ENCODE measurements at regions not wholly inside any gene's neighbourhood (a gene's known extent, or its start where the extent isn't known, plus 50 kb on each side); places are given as distances from the start of the nearest gene placed in this dataset.

DNA sequence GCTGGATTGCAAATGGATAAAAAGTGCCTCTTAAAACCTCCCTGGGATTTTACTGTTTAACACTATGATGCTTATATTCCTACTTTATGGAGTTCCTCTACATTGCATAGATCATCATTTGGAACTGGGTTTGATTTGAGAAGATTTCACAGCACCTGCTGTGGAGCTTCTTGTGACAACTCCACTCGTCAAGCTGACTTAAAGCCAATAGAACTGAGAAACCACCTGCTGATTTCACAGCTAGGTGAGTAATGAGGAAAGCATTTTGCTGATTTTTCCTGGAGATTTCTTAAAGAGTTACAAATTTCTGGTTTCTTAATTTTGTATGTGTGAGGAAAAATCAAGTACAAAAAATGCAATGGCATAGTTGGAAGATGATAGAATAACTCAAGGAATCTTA is 739.1 kb upstream of the LRRTM1 start:
- Histone ChIP-seq H3K27me3 (ENCODE audit: low read depth) (no peaks in the 10 kb centered on the region), H3K27ac (replicated peaks) (no peak overlapping the region), H3K4me1 (no peaks in the 10 kb centered on the region), H3K9me3 (replicated peaks) (peaks cover 4% of the 10 kb centered on the region), H3K36me3 (no peaks in the 10 kb centered on the region), H3K4me3 (no peak overlapping the region)
- intact Hi-C loops (cut with micrococcal nuclease): no loop called here
- DNase-seq: no peak
- TF ChIP-seq, protein P1, sequence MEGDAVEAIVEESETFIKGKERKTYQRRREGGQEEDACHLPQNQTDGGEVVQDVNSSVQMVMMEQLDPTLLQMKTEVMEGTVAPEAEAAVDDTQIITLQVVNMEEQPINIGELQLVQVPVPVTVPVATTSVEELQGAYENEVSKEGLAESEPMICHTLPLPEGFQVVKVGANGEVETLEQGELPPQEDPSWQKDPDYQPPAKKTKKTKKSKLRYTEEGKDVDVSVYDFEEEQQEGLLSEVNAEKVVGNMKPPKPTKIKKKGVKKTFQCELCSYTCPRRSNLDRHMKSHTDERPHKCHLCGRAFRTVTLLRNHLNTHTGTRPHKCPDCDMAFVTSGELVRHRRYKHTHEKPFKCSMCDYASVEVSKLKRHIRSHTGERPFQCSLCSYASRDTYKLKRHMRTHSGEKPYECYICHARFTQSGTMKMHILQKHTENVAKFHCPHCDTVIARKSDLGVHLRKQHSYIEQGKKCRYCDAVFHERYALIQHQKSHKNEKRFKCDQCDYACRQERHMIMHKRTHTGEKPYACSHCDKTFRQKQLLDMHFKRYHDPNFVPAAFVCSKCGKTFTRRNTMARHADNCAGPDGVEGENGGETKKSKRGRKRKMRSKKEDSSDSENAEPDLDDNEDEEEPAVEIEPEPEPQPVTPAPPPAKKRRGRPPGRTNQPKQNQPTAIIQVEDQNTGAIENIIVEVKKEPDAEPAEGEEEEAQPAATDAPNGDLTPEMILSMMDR (IDR thresholded peaks at IDR 0.05; ENCODE audit: borderline replicate concordance): no peak

DNA sequence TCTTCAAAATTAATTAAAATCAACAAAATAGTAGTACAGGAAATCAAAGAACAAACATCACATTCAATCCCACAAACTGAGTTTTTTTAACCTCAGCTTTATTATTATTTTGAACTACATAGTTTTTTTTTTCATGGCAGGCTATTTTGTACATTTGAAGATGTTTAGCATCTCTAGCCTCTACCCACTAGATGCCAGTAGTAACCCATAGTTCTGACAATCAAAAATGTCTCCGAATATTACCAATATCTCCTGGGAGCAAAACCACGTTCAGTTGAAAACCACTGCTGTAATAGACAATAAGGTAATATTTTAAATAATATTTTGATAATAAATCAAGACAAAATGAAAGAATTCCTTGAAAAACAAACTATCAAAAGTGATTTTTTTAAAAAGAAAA is 702.6 kb upstream of the LRRTM1 start:
- TF ChIP-seq, protein P1 (IDR thresholded peaks at IDR 0.05; ENCODE audit: borderline replicate concordance): no peak
- no peak for DNase-seq
- H3K27me3 ChIP-seq (ENCODE audit: low read depth): no peaks in the 10 kb centered on the region
- no peaks in the 10 kb centered on the region for H3K36me3 ChIP-seq
- H3K4me3 ChIP-seq: no peak overlapping the region
- H3K9me3 ChIP-seq (replicated peaks): peaks cover 80% of the 10 kb centered on the region
- no peaks in the 10 kb centered on the region for H3K4me1 ChIP-seq
- intact Hi-C loops (cut with micrococcal nuclease): no loop called here
- no peak overlapping the region for H3K27ac ChIP-seq (replicated peaks)

DNA sequence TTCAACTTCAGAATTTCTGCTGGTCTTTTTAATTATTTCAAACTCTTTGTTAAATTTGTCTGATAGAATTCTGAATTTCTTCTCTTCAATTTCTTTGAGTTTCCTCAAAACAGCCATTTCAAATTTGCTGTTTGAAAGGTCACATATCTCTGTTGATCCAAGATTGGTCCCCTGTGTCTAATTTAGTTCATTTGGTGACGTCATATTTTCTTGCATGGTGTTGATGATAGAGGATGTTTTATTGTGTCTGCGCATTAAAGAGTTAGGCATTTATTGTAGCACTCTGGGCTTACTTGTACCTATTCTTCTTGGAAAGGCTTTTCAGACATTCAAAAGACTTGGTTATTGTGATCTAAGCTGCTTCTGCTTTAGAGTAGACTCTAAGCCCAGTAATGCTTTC is 698.4 kb upstream of the LRRTM1 start:
- H3K4me1 ChIP-seq: no peaks in the 10 kb centered on the region
- intact Hi-C loops (cut with micrococcal nuclease): no loop called here
- H3K36me3 ChIP-seq: no peaks in the 10 kb centered on the region
- no peak for DNase-seq
- H3K9me3 ChIP-seq (replicated peaks): peaks cover 89% of the 10 kb centered on the region
- TF ChIP-seq, protein P1 (IDR thresholded peaks at IDR 0.05; ENCODE audit: borderline replicate concordance): no peak
- H3K4me3 ChIP-seq: no peak overlapping the region
- H3K27me3 ChIP-seq (ENCODE audit: low read depth): no peaks in the 10 kb centered on the region
- no peak overlapping the region for H3K27ac ChIP-seq (replicated peaks)

DNA sequence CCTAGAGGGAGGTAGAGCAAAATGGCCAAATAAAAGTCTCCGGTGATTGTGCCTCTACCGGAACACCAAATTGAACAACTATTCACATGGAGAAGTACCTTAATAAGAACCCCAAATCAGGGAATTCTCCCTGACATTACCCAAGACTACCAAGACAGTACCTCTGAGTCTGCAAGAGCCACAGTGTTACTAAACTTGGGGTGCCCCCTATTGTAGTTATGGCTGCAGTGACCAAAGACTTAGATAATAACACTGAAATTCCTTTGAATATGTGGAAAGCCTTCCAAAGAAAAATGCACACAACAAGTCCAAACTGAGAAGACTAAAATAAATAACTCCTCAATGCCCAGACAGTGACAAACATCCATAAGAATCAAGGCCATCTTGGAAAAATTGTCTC is 682.9 kb upstream of the LRRTM1 start:
- H3K4me3 ChIP-seq: no peak overlapping the region
- H3K36me3 ChIP-seq: no peaks in the 10 kb centered on the region
- intact Hi-C loops (cut with micrococcal nuclease): no loop called here
- no peaks in the 10 kb centered on the region for H3K4me1 ChIP-seq
- DNase-seq: no peak
- no peak overlapping the region for H3K27ac ChIP-seq (replicated peaks)
- H3K27me3 ChIP-seq (ENCODE audit: low read depth): no peaks in the 10 kb centered on the region
- peaks cover 35% of the 10 kb centered on the region for H3K9me3 ChIP-seq (replicated peaks)
- TF ChIP-seq, protein P1 (IDR thresholded peaks at IDR 0.05; ENCODE audit: borderline replicate concordance): no peak

DNA sequence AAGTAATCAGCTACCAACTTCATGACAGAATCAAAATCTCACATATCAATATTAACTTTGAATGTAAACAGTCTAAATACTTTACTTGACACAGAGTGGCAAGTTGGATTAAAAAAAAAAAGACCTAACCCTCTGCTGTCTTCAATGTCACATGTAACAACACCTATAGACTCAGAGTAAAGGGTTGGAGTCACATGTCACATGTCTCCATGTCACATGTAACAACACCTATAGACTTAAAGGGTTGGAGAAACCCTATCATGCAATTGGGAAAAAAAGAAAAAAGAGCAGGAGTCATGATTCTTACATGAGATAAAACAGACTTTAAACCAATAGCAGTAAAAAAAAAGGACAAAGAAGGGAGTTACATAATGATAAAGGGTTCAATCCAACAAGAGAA is 665.3 kb upstream of the LRRTM1 start:
- TF ChIP-seq, protein P1 (IDR thresholded peaks at IDR 0.05; ENCODE audit: borderline replicate concordance): no peak
- H3K4me1 ChIP-seq: no peaks in the 10 kb centered on the region
- no peaks in the 10 kb centered on the region for H3K27me3 ChIP-seq (ENCODE audit: low read depth)
- no peaks in the 10 kb centered on the region for H3K36me3 ChIP-seq
- H3K4me3 ChIP-seq: no peak overlapping the region
- no peak overlapping the region for H3K27ac ChIP-seq (replicated peaks)
- intact Hi-C loops (cut with micrococcal nuclease): no loop called here
- no peak for DNase-seq
- peaks cover 89% of the 10 kb centered on the region for H3K9me3 ChIP-seq (replicated peaks)

DNA sequence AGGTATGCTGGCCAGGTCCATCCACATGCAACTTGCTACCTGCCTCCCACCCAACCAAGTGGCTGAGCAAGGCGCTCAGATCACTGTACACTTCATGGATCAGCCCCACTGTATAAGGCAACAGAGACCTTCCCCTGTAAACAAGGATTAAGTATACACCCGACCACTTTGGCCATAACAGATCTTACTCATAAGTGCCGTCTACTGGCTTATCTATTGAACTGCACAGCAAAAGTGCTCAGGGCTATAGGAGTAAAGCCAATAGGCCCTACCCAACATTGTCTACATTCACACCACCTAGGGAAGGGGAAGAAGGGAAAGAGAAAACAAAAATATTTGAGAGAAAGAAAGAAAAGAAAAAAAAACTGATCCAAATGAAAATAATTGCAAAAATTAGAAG is 663.9 kb upstream of the LRRTM1 start:
- Histone ChIP-seq H3K4me1 (no peaks in the 10 kb centered on the region), H3K9me3 (replicated peaks) (peaks cover 92% of the 10 kb centered on the region), H3K27ac (replicated peaks) (no peak overlapping the region), H3K36me3 (no peaks in the 10 kb centered on the region), H3K4me3 (no peak overlapping the region), H3K27me3 (ENCODE audit: low read depth) (no peaks in the 10 kb centered on the region)
- DNase-seq: no peak
- TF ChIP-seq, protein P1 (IDR thresholded peaks at IDR 0.05; ENCODE audit: borderline replicate concordance): no peak
- intact Hi-C loops (cut with micrococcal nuclease): no loop called here

Data from left ventricle myocardium inferior (tissue), 1 donor.